Neural cell (in vitro differentiated cells): ENCODE measurements at regions not wholly inside any gene's neighbourhood (a gene's known extent, or its start where the extent isn't known, plus 50 kb on each side); places are given as distances from the start of the nearest gene placed in this dataset.

ENCODE experiments used
- H2AFZ ChIP-seq: fragments of 200-600, 300-800 bp; sonication (generic), shearing (Covaris generic); 2 replicates; pipeline ENCODE4 v1.6.0; 2014; ENCODE audit warnings: low read depth, mild to moderate bottlenecking, antibody characterized with exemption, low read length, moderate library complexity
- H3F3A ChIP-seq: fragments of 200-600 bp; shearing (Covaris generic); 2 replicates; pipeline ENCODE4 v1.6.1; 2016; ENCODE audit warnings: mild to moderate bottlenecking, moderate library complexity, mixed read lengths, antibody characterized with exemption, low read length; ENCODE audit not compliant: insufficient read depth, poor library complexity, severe bottlenecking
- H3K27ac ChIP-seq: fragments of 200-600, 300-800 bp; sonication (generic), shearing (Covaris generic); 2 replicates; pipeline ENCODE4 v1.5.1; 2014; ENCODE audit warnings: mild to moderate bottlenecking, low read length, moderate library complexity
- H3K27me3 ChIP-seq: fragments of 300-800, 200-600 bp; sonication (generic), shearing (Covaris generic); 2 replicates; pipeline ENCODE4 v1.6.0; 2014; ENCODE audit warnings: mild to moderate bottlenecking, low read depth, low read length, moderate library complexity; ENCODE audit not compliant: insufficient read depth
- H3K36me3 ChIP-seq: fragments of 300-800, 200-600 bp; sonication (generic), shearing (Covaris generic); 2 replicates; pipeline ENCODE4 v1.5.1; 2014; ENCODE audit warnings: mild to moderate bottlenecking, antibody characterized with exemption, low read length, moderate library complexity; ENCODE audit not compliant: insufficient read depth
- H3K4me2 ChIP-seq: fragments of 300-800, 200-600 bp; sonication (generic), shearing (Covaris generic); 2 replicates; pipeline ENCODE4 v1.6.0; 2014; ENCODE audit warnings: mild to moderate bottlenecking, low read length
- H3K4me3 ChIP-seq: fragments of 300-800, 200-600 bp; sonication (generic), shearing (Covaris generic); 2 replicates; pipeline ENCODE4 v1.5.1; 2014; ENCODE audit warnings: mild to moderate bottlenecking, low read length, moderate library complexity
- H3K79me2 ChIP-seq: fragments of 200-600 bp; shearing (Covaris generic); replicated peaks from 2 replicates; pipeline ENCODE4 v1.6.0; 2014; ENCODE audit warnings: mild to moderate bottlenecking, low read length, moderate library complexity; ENCODE audit not compliant: insufficient read depth
- H3K9ac ChIP-seq: fragments of 300-800, 200-600 bp; sonication (generic), shearing (Covaris generic); 2 replicates; pipeline ENCODE4 v1.6.1; 2016; ENCODE audit warnings: mild to moderate bottlenecking, low read length, mixed read lengths
- H3K9me2 ChIP-seq: fragments of 200-600 bp; shearing (Covaris generic); 2 replicates; pipeline ENCODE4 v1.6.1; 2016; ENCODE audit warnings: mild to moderate bottlenecking, low read length, mixed read lengths; ENCODE audit not compliant: insufficient read depth
- H3K9me3 ChIP-seq: fragments of 200-600, 300-800 bp; sonication (generic), shearing (Covaris generic); 2 replicates; pipeline ENCODE4 v1.6.1; 2016; ENCODE audit warnings: mild to moderate bottlenecking, mixed run types, low read length, moderate library complexity, mixed read lengths
- H4K20me1 ChIP-seq: fragments of 200-600 bp; shearing (Covaris generic); 2 replicates; pipeline ENCODE4 v1.6.1; 2016; ENCODE audit warnings: mild to moderate bottlenecking, mixed run types; ENCODE audit not compliant: insufficient read depth
- CTCF ChIP-seq: fragments of 450-650 bp; IDR thresholded peaks from 2 replicates; pipeline ENCODE4 v1.5.1; 2014; ENCODE audit warnings: antibody characterized with exemption, mild to moderate bottlenecking, moderate library complexity; ENCODE audit not compliant: poor library complexity, severe bottlenecking
- EP300 ChIP-seq: fragments of 450-650 bp; conservative IDR thresholded peaks from 2 replicates; pipeline ENCODE4 v1.6.1; 2014; ENCODE audit warnings: antibody characterized with exemption, mild to moderate bottlenecking, moderate library complexity; ENCODE audit not compliant: poor library complexity, severe bottlenecking
- EZH2 ChIP-seq: fragments of 200-600, 300-800 bp; shearing (Covaris generic), sonication (generic); IDR thresholded peaks from 2 replicates; pipeline ENCODE4 v1.6.1; 2014; ENCODE audit warnings: antibody characterized with exemption, low read length, borderline replicate concordance, mild to moderate bottlenecking; ENCODE audit not compliant: insufficient read depth, poor library complexity, severe bottlenecking
- MXI1 ChIP-seq: fragments of 450-650 bp; conservative IDR thresholded peaks from 2 replicates; pipeline ENCODE4 v1.6.1; 2014; ENCODE audit warnings: antibody characterized with exemption, mild to moderate bottlenecking; ENCODE audit not compliant: poor library complexity, severe bottlenecking
- POLR2AphosphoS5 ChIP-seq: IDR thresholded peaks from 2 replicates; pipeline ENCODE4 v1.6.1; 2012
- RAD21 ChIP-seq: fragments of 450-650 bp; conservative IDR thresholded peaks from 2 replicates; pipeline ENCODE4 v1.6.1; 2014; ENCODE audit warnings: antibody characterized with exemption, mild to moderate bottlenecking, moderate library complexity
- REST ChIP-seq: IDR thresholded peaks from 2 replicates; pipeline ENCODE4 v1.6.1; 2012; ENCODE audit warnings: borderline replicate concordance
- SMC3 ChIP-seq: fragments of 450-650 bp; conservative IDR thresholded peaks from 2 replicates; pipeline ENCODE4 v1.6.1; 2014; ENCODE audit warnings: antibody characterized with exemption, mild to moderate bottlenecking, moderate library complexity; ENCODE audit not compliant: poor library complexity
- TAF1 ChIP-seq: IDR thresholded peaks from 2 replicates; pipeline ENCODE4 v1.6.1; 2012; ENCODE audit warnings: low read depth

GRCh38 chr13:34335014-34336007 is 517.4 kb downstream of the RFC3 start:
- H3K79me2 ChIP-seq, result no peaks in the 10 kb centered on the region
- H3K36me3 ChIP-seq, result no peaks in the 10 kb centered on the region
- H3K27ac ChIP-seq, result no peak overlapping the region
- H3K9me3 ChIP-seq, result no peaks in the 10 kb centered on the region
- H3F3A ChIP-seq, result no peaks in the 10 kb centered on the region
- no peak overlapping the region for H2AFZ ChIP-seq
- TF ChIP-seq RAD21 (no peak), REST (no peak), TAF1 (no peak), MXI1 (no peak), EP300 (no peak), POLR2AphosphoS5 (no peak), SMC3 (no peak), EZH2 (no peak), CTCF (no peak)
- H3K9ac ChIP-seq, result no peak overlapping the region
- no peaks in the 10 kb centered on the region for H4K20me1 ChIP-seq
- H3K9me2 ChIP-seq, result no peaks in the 10 kb centered on the region
- H3K27me3 ChIP-seq, result no peaks in the 10 kb centered on the region
- no peak overlapping the region for H3K4me2 ChIP-seq
- H3K4me3 ChIP-seq, result no peak overlapping the region

- Histone ChIP-seq H2AFZ (no peak overlapping the region), H3K9me2 (no peaks in the 10 kb centered on the region), H3K79me2 (no peaks in the 10 kb centered on the region), H3K4me2 (no peak overlapping the region), H3F3A (no peaks in the 10 kb centered on the region), H3K36me3 (no peaks in the 10 kb centered on the region), H3K27me3 (no peaks in the 10 kb centered on the region), H3K9me3 (no peaks in the 10 kb centered on the region), H4K20me1 (no peaks in the 10 kb centered on the region), H3K9ac (no peak overlapping the region), H3K4me3 (no peak overlapping the region), H3K27ac (no peak overlapping the region)
- TF ChIP-seq CTCF (no peak), POLR2AphosphoS5 (no peak), SMC3 (no peak), EZH2 (no peak), RAD21 (no peak), REST (no peak), TAF1 (no peak), EP300 (no peak), MXI1 (no peak)
Observed at GRCh38 chr13:34338102-34338501, 520.2 kb downstream of the RFC3 start.
